GM18867 (cell line): ENCODE measurements at regions not wholly inside any gene's neighbourhood (a gene's known extent, or its start where the extent isn't known, plus 50 kb on each side); places are given as distances from the start of the nearest gene placed in this dataset.
A peak's percentile ranks its signal among the peaks of the same experiment; 100 is the strongest.

Source experiments
- ATAC-seq: cut with Tn5 transposase; IDR thresholded peaks from one replicate; pipeline ENCODE4 v1.9.1; 2021; ENCODE audit warnings: mild to moderate bottlenecking, moderate library complexity; ENCODE audit not compliant: unreplicated experiment

- no peak for ATAC-seq
Observed at GRCh38 chr20:12020846-12021245, 103.2 kb downstream of the BTBD3 start.

GRCh38 chr20:12022126-12022525 is 104.4 kb downstream of the BTBD3 start:
- no peak for ATAC-seq

- ATAC-seq, result peak; percentile 91
Observed at GRCh38 chr20:12023194-12023795, 105.6 kb downstream of the BTBD3 start.

- no peak for ATAC-seq
Observed at GRCh38 chr20:12028771-12029170, 111.1 kb downstream of the BTBD3 start.

- ATAC-seq, result no peak
Observed at GRCh38 chr20:12030470-12030869, 112.8 kb downstream of the BTBD3 start.

GRCh38 chr20:12036142-12036541 is 118.4 kb downstream of the BTBD3 start:
- no peak for ATAC-seq

- ATAC-seq, result no peak
Observed at GRCh38 chr20:12037521-12037920, 119.8 kb downstream of the BTBD3 start.

- no peak for ATAC-seq
Observed at GRCh38 chr20:12040261-12040660, 122.6 kb downstream of the BTBD3 start.

GRCh38 chr20:12044969-12045368 is 127.3 kb downstream of the BTBD3 start:
- no peak for ATAC-seq

- no peak for ATAC-seq
Observed at GRCh38 chr20:12047838-12048432, 130.2 kb downstream of the BTBD3 start.

- ATAC-seq, result no peak
Observed at GRCh38 chr20:12049125-12049524, 131.4 kb downstream of the BTBD3 start.

GRCh38 chr20:12051206-12052163 is 133.8 kb downstream of the BTBD3 start:
- no peak for ATAC-seq

- no peak for ATAC-seq
Observed at GRCh38 chr20:12053353-12053752, 135.7 kb downstream of the BTBD3 start.

GRCh38 chr20:12054556-12054955 is 136.9 kb downstream of the BTBD3 start:
- ATAC-seq, result no peak

GRCh38 chr20:12055161-12055560 is 137.5 kb downstream of the BTBD3 start:
- ATAC-seq, result no peak

- ATAC-seq, result no peak
Observed at GRCh38 chr20:12056839-12057238, 139.1 kb downstream of the BTBD3 start.

- no peak for ATAC-seq
Observed at GRCh38 chr20:12057778-12058177, 140.1 kb downstream of the BTBD3 start.

GRCh38 chr20:12058216-12058615 is 140.5 kb downstream of the BTBD3 start:
- no peak for ATAC-seq

GRCh38 chr20:12061466-12061865 is 143.8 kb downstream of the BTBD3 start:
- no peak for ATAC-seq

GRCh38 chr20:12063106-12063684 is 145.5 kb downstream of the BTBD3 start:
- ATAC-seq, result no peak

GRCh38 chr20:12064540-12064939 is 146.8 kb downstream of the BTBD3 start:
- ATAC-seq, result no peak
